Fibroblast of the aortic adventitia (primary cell): ENCODE measurements at regions not wholly inside any gene's neighbourhood (a gene's known extent, or its start where the extent isn't known, plus 50 kb on each side); places are given as distances from the start of the nearest gene placed in this dataset.

Experiments used
- DNase-seq: peaks from one replicate; pipeline ENCODE4 v3.0.0-alpha.2; 2010; ENCODE audit warnings: low read depth
- H3K4me3 ChIP-seq: 2 replicates; pipeline ENCODE4 v1.5.1; 2011; ENCODE audit warnings: low read depth, mild to moderate bottlenecking, control low read depth, low read length, moderate library complexity
- CTCF ChIP-seq: IDR thresholded peaks from 2 replicates; pipeline ENCODE4 v1.5.1; 2011; ENCODE audit warnings: mild to moderate bottlenecking, low read length, control low read depth, inconsistent platforms; ENCODE audit not compliant: insufficient read depth

- H3K4me3 ChIP-seq = no peak overlapping the region
- DNase-seq = peak; percentile 49
- peak; percentile 19 for TF ChIP-seq CTCF
These were observed 179.2 kb downstream of the SLC7A11 start for GRCh38 chr4:138062929-138063328.

GRCh38 chr4:138056541-138056940, 185.6 kb downstream of the SLC7A11 start:
- no peak for DNase-seq
- no peak for TF ChIP-seq CTCF
- H3K4me3 ChIP-seq = no peak overlapping the region

GRCh38 chr4:138055890-138056289, 186.3 kb downstream of the SLC7A11 start:
- peak; percentile 47 for DNase-seq
- no peak overlapping the region for H3K4me3 ChIP-seq
- no peak for TF ChIP-seq CTCF

- no peak for TF ChIP-seq CTCF
- DNase-seq = peak; percentile 90
- peak overlapping the region; percentile 43 for H3K4me3 ChIP-seq
These were observed 188.4 kb downstream of the SLC7A11 start for GRCh38 chr4:138053641-138054301.

GRCh38 chr4:138052806-138053632, 189.1 kb downstream of the SLC7A11 start:
- TF ChIP-seq CTCF = no peak
- no peak overlapping the region for H3K4me3 ChIP-seq
- no peak for DNase-seq

GRCh38 chr4:138051157-138051556, 191.0 kb downstream of the SLC7A11 start:
- no peak overlapping the region for H3K4me3 ChIP-seq
- TF ChIP-seq CTCF = no peak
- peak; percentile 34 for DNase-seq
